HK-2 (cell line): ENCODE measurements at regions not wholly inside any gene's neighbourhood (a gene's known extent, or its start where the extent isn't known, plus 50 kb on each side); places are given as distances from the start of the nearest gene placed in this dataset.

Experiments
- DNase-seq: peaks from one replicate; pipeline ENCODE4 v3.0.0-alpha.2; 2018; ENCODE audit not compliant: unreplicated experiment

DNA sequence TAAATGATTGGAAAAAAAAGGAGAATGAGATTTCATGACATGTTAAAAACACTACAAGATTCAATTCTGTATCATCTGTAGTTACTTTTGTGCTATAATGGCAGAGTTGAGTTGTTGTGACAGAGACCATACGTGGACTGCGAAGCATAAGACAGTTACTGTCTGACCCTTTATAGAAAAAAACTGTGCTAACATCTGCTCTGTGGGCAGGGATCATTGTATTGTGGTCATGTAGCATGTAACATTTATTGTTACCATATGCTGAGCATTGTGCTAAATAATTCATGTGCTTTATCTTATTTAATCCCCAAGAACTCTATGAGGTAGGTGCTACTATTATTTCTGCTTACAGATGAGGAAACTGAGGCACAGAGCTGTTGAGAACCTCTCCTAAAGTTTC lies 147.3 kb upstream of the HMHB1 start:
- no peak for DNase-seq

DNA sequence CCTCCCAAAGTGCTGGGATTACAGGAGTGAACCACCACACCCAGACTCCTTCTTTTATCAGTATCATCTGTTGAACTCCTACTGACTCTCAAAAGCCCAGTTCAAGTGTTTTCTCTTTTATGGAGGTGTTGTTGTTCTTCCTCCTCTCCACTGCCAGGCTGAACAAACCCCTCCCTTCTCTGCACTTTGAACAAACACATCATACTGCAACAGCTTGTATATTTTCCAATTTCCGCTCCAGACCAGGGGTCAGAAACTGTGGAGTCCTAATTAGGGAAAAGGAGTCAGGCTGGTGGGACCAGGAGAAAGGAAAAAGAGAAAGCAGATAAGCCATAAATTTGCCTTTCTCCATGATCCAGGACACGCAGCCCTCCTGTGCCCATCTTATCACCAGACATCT lies 148.1 kb upstream of the HMHB1 start:
- DNase-seq, result no peak

GRCh38 chr5:143662020-143662419 lies 149.9 kb upstream of the HMHB1 start:
- no peak for DNase-seq

DNA sequence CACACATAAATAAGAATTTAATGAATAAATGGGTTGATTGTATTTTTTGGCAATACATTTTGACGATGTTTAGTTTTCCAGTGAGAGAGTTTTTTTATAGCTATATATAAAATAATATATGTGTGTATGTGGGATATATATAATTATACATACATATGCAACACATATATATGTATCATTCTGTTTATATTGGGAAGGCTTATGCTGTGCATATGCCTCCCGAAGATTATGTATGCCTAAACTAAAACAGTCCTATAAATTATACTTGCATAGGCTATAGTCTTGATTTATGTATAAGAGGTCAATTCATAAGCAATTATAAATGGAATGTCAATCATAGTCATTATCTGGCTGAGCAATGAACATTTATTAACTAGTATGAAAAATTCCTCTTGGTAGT lies 151.3 kb upstream of the HMHB1 start:
- DNase-seq, result no peak

GRCh38 chr5:143659599-143660238 lies 152.2 kb upstream of the HMHB1 start:
- no peak for DNase-seq

GRCh38 chr5:143658956-143659355 lies 153.0 kb upstream of the HMHB1 start:
- no peak for DNase-seq

GRCh38 chr5:143657647-143658285 lies 154.2 kb upstream of the HMHB1 start:
- no peak for DNase-seq

DNA sequence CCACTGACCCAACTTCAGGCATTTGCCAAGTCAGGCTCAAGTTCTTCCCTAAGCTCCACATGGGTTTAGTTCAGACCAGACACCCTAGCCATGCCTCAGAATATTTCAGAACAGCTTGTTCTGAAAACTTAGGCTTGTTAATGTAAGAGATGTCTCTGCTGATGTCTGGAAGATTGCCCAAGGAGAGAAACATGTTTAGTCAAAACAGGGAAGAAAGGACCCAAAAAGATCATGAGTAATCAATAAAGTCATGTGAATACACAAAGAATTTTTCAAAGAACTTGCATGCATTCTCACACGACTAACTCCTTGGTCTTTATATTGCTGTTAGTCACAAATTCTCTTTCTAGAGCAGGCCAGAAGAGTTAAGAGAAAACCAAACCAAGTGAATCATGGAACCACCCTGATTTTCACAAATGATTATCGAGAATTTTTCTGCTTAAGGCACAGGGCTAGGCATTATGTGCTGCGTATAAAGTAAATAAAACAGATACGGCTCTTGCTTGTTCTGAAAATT lies 158.1 kb upstream of the HMHB1 start:
- DNase-seq, result no peak

- DNase-seq, result no peak
These were observed 158.7 kb upstream of the HMHB1 start for GRCh38 chr5:143653256-143653655.

DNA sequence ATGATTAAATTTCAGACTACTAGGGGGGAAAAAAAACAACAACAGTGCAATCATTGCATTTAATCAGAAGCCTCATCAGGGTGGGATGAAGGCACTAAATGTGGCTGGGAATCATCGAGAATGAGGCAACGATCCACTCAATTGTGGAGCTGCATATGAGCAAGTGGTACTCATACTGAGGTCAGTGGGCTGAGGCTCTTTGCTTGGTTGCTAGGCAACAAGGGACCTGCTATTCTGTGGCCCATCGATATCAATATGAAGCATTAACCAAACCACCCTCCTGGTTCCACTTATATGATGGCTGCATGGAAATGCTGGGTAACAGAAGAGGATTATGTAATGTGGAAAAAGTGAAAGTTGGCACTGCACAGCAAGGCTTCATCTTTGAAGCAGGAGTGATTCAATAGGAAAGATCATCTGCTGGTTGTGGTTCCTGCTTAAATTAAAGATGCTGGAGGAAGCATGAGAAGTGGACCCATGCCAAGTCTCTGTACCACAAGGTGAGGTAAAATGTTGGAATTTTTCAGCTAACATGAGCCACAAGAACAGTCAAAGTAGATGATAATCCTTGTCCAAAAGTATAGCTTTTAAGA lies 159.8 kb upstream of the HMHB1 start:
- no peak for DNase-seq

GRCh38 chr5:143649937-143650621 lies 161.9 kb upstream of the HMHB1 start:
- DNase-seq, result no peak

DNA sequence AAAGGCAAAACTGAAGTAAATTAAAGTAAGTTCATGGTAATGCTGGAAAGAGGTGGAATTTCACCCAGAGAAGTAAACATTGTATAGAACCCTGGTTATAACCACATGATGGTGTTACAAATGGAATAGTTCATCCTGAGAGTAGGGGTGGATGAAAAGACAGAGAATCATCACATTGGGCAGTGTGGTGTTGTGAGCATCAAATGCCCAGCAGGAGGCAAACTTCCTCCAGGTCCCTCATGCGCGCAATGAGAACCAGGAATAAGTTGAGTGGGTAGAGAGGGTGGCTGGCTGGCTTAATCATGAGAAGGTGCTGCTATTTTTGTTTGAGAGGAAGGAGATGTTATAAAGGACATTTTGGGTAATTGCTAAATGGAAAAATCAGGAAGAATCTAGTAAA lies 163.3 kb upstream of the HMHB1 start:
- DNase-seq, result no peak

DNA sequence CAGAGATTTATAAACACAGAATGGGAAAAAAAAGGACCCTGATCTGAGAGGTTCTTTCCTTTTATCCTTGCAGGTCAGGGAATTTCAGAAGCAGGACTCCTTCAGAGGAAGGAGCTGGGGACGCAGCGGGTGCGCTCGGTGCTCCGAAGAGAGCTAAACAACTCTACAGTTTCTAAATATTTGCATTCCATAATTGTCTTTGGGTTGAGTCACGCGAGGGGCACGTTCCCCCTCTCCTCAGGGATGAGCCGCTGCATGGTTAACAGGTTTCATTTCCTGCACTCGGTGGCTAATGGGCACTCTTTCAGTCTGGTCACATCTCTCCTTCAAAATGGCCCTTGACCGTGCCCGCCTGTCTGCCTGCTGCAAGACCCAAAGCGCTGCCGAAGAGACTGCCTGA lies 165.0 kb upstream of the HMHB1 start:
- no peak for DNase-seq

DNA sequence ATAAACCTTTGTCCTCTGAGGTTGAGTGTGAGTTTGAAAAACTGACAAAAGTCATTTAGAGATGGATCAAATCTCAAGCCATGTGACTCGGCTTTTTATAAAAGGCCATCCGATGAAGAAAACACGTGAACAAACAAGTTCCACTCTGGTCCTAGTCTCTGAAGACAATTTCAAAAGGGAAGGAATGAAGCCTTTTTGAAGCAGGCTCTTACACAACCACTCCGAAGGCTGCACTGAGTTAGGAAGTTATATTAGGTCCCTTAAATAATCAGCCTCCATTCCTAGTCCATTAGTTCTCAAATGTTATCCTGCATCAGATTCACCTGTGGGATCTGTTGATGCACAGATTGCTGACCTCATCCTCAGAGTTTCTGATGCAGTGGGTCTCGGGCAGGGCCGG lies 166.6 kb upstream of the HMHB1 start:
- no peak for DNase-seq

DNA sequence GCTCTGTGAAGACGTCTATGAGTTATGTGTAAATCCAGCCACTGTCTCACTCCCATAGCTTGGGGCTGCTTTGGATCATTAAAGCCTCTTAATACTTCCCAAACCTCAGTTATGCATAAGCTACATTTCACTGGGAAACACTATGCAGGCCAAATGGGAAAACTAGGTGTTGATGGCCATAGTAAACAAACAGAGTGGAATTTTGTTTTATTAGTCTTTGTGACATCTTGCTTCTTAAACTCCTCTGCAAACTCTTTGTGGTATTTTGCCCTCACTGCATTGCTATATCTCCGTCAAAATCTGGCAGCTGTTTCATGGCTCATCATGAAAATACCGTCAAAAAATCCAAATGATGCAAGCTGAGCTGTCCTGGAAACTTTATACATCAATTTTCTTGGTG lies 167.2 kb upstream of the HMHB1 start:
- no peak for DNase-seq

- no peak for DNase-seq
These were observed 169.2 kb upstream of the HMHB1 start for GRCh38 chr5:143642791-143643190.

DNA sequence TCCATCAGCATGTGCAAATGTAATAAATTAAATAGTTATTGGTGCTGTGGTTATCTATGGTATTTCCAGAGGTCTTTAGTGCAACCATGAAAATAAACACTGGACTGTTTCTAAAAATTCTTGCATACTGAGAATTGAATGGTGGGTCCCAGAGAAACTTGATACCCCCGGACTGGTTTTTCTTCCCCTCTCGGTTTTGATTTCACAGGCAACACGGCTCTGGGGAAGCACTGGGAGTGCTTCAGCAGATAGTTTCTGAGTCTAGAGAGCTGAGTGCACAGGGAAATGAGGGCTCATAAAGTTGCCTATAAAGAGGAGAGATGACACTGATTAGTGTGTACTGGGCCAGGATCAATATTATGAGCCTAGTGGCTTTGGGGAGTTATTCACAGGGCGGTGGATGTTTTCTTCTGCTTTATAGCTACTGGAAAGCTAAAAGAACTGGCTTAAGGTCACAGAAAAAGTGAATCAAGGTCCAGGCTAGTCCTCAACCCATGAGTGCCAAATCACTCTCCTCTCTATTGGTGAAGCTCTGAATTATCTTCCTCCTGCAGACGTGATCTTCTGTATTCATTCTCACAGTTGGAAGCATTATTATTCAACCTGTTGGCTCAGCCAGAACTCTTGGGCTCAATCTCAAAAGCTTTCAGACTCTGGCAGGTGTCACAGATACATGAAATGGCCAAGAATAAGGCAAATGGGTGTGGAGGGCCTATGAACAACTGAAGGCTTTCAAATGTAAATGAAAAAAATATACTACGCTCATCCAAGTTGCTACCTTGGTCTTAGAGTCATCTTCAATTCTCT lies 170.2 kb upstream of the HMHB1 start:
- no peak for DNase-seq

GRCh38 chr5:143638654-143639053 lies 173.3 kb upstream of the HMHB1 start:
- no peak for DNase-seq

DNA sequence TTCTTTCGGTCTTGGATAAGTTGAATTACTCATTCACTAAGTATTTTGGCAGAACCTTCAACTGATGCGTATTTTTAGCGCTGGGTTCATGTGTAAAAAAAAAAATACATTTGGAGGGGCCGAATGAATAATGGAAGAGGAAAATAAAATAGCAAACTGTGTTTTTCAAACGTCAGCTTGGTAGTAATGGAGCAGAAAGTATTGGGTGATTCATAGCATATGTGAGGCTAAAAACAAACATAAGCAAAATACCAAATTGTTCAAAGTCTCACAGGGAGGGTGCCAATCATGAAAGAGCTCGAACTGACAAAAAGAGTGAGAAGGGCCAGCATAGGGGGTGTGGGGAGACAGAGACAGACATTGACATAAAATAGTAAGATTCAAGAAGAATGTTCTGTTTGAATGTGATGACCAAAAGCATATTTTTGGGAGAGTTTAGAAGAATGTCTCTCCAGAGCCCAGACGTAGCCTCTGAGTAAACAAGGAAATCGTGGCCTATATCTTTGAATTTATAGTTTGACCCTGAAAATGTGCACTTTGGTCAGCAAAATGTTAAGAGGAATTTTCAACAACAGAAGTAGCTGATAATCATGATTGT lies 174.9 kb upstream of the HMHB1 start:
- no peak for DNase-seq

- no peak for DNase-seq
These were observed 176.1 kb upstream of the HMHB1 start for GRCh38 chr5:143635888-143636287.

DNA sequence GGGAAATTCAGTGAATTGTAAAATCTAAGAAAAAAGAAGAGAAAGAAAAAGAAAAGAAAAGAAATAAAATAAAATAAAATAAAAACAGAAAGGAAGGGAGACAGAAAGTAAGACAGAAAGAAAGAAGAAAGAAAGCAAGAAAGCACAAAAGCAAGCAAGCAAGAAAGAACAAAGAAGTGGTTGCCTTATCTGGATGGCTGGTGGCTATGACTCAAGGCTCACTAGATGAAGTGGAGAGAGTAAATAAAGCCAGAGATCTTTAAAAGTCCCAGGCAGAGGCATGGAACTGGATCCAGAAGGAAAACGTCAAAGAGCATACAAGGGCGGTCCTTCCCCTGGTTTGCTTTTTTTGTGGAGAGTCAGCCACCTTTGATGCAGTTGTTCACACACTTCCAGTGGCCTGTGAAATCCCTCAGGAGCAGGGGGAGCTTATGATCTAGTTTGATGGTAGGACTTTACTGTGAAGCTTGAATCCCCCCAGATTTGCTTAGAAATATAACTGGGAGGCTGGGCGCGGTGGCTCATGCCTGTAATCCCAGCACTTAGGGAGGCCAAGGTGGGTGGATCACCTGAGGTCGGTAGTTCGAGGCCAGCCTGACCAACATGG lies 176.7 kb upstream of the HMHB1 start:
- no peak for DNase-seq
